Activated naive CD4-positive, alpha-beta T cell treated with Interleukin-2 at 50 U/mL for 16 hours (primary cell): ENCODE measurements at regions not wholly inside any gene's neighbourhood (a gene's known extent, or its start where the extent isn't known, plus 50 kb on each side); places are given as distances from the start of the nearest gene placed in this dataset.
"Not testable (repeated sequence)": the region's sequence is repeated elsewhere in the genome, so short reads cannot be mapped to it uniquely, and the experiment has no call there.

Experiments used
- DNase-seq: peaks from one replicate; pipeline ENCODE4 v3.0.0-alpha.2; 2020

DNA sequence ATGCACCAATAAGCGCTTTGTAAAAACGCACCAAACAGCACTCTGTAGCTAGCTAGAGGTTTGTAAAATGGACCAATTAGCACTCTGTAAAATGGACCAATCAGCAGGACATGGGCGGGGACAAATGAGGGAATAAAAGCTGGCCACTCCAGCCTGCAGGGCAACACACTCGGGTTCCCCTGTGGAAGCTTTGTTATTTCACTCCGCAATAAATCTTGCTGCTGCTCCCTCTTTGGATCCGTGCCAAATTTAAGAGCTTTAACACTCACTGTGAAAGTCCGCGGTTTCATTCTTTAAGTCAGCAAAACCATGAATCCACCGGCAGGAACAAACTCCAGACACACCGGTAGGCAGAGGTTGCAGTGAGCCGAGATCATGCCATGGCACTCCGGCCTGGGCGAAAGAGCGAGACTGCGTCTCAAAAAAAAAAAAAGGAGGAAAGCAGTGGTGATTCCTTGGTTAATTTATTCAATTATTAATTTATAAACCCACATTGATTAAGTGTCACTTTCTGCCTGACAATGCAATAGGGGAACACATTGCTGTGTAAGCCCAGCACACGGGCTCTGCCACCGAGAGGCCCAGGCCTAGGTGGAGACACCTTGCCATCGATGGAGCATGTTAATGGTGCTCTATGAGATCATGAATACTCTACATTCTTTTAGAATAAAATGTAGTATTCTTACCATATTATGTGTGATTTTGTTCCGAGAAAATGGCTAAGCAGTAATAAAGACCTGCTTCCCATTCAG lies 687.6 kb upstream of the HS6ST1 start:
- no peak for DNase-seq

DNA sequence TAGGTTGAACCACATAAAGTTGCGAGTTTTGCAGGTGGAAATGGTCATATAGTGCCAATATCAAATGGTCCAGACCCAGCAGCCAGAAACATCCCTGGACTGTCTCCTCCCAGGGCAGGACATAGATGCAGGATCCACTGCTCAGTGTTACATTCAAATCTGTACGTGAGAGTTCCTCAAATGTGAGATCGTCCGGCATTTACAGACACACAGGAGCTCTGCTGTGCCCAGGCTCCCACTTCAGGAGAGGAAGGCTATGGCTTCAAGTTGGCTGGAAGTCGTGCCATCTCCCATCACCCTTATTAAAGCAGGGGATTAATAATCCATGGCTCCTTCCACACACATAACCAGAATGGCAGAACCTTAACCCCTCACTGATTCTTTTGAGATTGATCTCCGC lies 688.2 kb upstream of the HS6ST1 start:
- DNase-seq = no peak

DNA sequence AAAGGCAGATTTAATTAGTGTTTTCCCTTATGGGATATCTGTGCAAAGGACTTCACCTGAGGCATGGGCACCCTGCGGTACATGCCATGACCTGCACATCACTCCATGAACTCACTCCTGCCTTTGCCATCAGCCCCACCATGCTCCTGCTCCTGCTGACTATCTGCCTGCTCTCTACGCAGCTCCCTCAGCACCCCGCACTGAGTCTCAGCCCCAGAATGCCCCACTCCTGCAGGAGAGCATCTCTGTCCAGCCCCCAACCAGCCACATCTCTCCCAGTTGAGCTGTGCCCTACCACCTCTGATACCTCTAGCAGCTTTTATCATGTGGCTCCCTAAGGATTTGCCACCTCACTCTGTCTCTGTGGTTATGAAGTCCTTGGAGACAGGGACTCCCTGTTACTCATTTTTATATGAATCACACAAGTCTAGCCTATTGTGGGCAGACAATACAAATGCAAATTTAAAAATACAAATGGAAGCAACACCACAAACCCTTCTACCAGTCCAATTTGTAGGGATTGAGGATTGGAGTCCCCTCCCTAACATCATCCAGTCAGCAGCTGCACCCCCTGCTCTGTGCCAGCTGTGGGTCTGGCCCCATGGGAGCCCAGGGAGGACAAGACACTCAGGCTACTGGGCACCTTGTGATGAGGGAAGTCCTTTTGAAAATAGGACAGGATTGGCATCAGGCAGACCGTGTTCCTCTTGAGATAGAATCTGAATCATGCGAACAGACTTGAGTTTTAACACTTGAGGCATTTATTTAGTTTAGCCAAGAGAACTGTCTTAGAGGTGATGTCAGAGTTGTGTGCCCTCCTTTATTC lies 689.6 kb upstream of the HS6ST1 start:
- no peak for DNase-seq

DNA sequence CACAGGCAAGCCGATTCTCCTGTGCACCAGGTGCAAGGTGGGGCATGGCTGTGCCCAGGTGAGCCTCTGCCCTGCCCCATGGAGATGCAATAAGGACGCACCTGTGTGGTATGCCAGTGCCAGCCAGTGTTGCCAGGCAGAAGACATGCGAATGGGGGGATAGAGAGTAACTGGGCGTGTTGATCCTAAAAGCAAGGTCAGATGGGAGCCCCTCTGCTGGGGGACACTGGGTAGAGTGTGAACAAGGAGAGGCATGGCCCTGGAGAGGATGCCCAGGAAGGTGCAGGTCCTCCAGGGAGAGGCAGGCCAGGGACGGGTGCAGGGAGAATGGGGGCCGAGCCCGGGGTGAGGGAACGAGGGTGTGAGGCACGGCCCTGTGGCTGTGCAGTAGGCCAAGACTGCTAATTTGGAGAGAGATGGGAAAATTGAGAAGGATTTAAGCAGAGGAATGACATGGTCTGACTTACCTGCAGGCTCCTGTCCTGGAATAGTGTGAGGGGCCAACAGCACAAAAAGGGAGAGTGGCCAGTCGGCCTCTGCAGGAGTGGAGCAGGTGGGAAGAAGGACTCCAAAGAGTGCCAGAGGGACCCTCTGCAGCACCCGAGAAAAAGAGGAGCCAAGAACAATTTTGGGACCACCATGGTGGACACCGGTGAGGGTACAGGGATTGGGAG lies 690.4 kb upstream of the HS6ST1 start:
- DNase-seq = no peak

DNA sequence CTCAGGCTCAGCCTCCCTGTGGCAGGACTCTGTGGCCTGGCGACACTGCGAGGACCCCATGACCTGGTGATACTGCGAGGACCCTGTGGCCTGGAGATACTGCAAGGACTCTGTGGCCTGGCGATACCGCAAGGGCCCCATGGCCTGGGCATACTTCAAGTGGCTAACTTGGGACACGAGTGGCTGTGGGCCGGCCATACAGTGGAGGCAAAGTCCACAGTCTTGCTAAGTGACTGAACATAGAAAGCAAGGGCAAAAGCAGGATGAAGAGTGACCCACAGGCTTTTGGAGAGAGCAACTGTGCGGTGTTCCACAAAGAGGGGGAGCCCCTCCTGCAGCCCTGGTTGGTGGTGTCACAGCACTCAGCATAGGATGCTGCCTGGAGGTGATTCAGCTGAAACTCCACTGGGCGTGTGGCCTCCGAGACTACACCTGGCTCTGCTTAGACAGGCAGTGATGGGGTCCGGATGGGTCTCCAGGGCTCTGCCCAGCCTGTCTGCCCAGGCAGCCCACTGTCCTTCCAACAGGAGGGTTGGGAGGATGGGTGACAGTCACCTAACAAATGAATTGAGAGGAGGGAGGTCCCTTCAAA lies 691.0 kb upstream of the HS6ST1 start:
- no peak for DNase-seq

DNA sequence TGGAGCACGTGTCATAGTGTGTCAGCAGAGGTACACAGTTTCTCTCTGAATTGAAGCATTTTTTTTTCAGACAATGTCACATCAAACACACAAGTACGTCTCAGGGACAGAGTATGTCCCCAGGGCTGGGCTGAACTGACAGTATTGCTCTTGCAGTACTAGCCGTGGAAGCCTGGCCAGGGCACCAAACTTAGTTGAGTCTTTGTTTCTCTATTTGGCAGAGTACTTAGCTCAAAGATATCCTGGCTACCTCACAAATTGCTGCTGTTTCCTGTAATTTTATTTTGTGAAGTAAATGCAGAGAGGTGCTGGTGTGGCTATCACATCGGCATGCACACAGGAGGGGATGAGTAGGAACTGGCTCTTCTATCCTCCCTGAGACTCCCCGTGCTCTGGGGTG lies 691.6 kb upstream of the HS6ST1 start:
- DNase-seq = no peak

DNA sequence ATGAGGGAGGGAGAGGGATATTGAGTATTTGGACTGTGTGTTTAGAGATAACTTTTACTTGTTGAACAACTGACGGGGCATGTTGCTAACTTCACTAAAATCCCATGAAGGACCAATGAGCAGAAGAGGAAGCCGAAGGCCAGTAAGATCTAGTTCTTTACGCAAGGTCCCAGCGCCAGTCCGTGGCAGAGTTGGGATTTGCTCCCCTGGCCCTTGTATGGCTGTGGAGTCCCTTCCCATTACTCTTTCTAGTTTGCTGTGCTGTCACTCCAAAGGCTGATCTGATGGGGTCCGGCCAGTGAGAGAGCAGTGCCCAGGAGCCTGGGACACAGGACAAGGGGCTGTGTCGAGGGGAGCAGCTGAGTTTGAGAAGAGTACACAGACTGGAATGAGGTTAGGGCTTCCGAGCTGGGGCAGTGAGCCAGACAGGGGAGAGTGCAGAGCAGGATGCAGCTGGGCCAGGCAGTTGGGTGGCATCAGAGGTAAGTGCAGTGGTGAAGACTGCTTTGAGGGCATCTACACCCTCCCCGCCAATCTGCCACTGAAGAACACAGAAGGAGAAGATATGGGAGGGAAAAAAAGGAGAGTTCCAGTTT lies 692.9 kb upstream of the HS6ST1 start:
- DNase-seq = no peak

DNA sequence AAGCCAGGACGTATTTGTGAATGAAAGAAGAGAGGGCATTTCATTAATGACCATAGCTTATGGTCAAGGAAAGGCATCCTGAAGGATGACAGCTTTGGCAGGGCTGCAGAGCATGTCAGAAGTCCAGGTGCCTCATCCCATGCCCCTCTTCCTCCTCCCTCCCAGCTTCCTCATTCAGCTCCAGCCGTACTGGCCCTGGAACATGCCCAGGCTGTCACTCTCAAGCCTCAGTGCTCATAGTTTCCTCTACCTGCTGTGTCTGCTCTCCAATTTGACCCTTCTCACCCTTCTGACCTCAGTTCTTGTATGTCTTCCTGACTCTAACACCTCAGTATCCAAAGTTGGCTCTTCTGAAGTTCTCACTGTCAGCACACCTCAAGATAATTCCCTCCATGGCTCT lies 695.8 kb upstream of the HS6ST1 start:
- DNase-seq = no peak

DNA sequence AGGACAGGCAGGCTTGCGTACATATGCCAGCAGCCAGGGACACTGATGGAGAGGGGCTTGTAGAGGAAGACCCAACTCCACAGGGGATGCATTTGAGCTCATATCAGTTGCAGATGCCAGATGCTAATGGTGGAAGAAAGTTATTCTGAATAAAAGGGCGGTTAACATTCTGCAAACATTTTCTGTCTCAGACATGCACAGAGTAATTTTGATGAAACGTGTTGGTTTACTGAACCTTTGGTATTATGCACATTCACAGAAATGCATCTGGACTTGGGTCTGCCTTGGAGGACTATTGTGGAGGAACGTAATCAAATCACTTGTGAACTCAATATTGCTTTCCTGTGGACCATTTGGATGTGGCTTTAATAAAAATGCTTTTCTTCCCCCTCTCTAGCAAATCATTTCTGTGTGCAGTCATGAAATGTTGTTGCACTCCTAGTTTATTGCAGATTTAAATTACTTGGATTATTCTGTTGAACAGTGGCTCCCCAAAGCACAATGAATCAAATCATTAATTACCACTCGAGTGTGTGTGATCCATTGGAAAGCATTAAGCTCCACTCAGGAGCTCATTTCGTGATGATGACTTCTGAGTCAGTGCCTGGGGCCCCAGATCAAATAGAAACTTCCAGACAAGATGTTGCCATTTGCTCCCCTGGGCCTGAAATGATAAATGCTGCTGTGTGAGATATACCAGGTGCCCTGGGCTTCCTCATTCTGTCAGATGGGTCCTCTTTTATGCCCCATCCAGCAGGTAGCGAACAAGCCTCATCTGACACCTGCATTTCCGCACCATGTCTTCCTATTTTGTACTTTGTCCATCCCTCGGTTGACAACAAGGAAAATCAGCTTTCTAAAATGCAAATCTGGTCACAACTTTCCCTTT lies 697.0 kb upstream of the HS6ST1 start:
- no peak for DNase-seq

DNA sequence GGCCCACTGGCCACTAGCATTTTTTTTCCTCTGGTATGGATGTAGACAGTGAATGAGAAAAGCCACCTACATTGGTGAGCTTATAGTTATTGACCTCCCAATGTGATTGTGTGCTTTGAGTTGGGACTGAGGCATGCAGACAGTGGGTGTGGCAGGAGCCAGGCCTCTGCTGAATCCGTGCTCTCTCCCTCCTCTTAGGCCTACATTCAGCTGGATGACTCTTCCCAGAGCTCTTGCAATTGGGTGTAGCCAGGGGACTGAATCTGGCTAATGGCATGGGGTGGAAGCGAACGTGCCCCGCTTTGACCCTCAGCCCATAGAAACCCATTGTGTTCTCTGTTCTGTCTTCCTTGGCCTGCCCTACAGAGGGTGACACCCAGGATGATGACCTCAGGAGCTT lies 698.3 kb upstream of the HS6ST1 start:
- DNase-seq = no peak

DNA sequence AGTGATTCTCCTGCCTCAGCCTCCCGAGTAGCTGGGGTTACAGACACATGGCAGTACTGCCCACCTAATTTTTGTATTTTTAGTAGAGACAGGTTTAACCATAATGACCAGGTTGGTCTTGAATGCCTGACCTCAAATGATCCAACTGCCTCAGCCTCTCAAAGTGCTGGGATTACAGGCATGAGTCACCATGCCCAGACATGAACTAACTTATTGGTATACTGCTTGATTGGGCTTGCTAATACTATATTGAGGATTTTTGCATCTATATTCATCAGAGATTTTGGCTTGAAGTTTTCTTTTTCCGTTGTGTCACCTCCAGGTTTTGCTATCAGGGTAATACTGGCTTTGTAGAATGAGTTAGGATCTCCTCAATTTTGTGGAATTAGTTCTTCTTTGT lies 706.1 kb upstream of the HS6ST1 start:
- DNase-seq = no peak

DNA sequence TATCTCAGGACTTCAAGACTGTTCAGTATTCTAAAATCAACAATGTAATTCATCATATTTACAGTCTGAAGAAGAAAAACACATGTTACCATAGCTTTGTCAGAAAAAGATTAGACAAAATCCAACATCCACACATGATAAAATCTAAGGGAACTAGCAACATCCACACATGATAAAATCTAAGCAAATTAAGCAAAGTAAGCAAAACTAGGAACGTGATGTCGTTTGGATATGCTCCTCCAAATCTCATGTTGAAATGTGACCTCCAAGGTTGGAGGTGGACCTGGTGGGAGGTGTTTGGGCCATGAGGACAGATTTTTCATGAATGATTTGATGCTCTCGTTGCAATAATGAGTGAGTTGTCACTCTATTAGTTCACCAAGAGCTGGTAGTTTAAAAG lies 717.3 kb upstream of the HS6ST1 start:
- DNase-seq = no peak

DNA sequence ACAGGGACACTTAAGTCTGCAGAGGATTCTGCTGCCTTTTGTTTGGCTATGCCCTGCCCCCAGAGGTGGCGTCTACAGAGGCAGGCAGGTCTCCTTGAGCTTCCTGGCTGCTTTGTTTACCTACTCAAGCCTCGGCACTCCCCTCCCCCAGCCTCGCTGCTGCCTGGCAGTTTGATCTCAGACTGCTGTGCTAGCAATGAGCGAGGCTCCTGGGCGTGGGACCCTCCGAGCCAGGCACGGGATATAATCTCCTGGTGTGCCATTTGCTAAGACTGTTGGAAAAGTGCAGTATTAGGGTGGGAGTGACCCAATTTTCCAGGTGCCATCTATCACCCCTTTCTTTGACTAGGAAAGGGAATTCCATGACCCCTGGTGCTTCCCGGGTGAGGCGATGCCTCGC lies 725.0 kb upstream of the HS6ST1 start:
- DNase-seq = not testable (repeated sequence)

DNA sequence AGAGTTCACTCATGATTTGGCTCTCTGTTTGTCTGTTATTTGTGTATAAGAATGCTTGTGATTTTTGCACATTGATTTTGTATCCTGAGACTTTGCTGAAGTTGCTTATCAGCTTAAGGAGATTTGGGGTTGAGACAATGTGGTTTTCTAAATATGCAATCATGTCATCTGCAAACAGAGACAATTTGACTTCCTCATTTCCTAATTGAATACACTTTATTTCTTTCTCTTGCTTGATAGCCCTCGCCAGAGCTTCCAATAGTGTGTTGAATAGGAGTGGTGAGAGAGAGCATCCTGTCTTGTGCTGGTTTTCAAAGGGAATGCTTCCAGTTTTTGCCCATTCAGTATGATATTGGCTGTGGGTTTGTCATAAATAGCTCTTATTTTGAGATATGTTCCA lies 727.8 kb upstream of the HS6ST1 start:
- not testable (repeated sequence) for DNase-seq

DNA sequence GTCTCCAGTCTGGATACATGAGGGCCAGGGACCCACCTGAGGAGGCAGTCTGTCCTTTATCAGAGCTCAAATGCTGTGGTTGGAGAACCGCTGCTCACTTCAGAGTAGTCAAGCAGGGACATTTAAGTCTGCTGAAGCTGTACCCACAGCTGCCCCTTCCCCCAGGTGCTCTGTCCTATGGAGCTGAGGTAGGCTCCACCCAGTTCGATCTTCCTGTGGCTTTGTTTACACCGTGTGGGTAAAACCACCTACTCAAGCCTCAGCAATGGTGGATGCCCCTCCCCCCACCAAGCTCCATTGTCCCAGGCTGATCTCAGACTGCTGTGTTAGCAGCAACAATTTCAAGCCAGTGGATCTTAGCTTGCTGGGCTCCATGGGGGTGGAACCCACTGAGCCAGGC lies 731.4 kb upstream of the HS6ST1 start:
- no peak for DNase-seq

DNA sequence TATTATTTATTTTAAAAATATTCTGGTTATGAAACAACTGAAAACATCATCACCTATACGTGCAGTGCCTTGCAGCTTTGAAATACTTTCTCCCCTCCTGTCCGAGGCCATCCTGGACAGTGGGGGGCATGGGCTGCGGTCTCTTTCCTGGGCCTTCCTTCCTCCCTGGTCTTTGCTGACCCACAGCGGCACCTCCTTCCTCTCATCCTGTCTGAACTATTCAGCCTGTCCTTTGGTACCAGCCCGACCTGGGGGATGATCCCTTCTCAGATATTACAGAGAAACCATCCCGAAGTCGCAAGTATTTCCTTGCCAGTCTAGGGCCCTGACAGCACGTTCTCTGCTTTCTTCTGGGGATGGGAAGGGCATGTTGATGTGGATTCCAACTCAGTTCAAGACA lies 736.6 kb upstream of the HS6ST1 start:
- DNase-seq = no peak

DNA sequence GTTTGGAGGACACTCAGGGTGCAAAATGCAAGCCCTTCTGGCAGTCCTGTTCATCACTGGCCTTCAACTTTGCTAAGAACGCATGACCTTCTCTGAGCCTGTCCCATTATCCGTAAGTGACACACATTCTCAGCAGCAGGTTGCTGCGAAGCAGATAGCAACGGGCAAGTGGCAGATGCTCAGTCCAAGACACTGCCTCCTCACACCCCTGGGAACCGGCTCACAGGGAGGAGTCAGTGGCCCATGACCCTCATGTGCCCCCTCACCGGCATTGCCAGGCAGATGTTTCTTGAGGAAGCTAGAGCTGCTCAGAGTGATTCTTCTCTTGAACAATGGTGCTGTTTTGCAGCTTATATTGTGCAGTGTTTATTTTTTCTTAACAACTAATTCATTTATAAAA lies 737.2 kb upstream of the HS6ST1 start:
- no peak for DNase-seq

DNA sequence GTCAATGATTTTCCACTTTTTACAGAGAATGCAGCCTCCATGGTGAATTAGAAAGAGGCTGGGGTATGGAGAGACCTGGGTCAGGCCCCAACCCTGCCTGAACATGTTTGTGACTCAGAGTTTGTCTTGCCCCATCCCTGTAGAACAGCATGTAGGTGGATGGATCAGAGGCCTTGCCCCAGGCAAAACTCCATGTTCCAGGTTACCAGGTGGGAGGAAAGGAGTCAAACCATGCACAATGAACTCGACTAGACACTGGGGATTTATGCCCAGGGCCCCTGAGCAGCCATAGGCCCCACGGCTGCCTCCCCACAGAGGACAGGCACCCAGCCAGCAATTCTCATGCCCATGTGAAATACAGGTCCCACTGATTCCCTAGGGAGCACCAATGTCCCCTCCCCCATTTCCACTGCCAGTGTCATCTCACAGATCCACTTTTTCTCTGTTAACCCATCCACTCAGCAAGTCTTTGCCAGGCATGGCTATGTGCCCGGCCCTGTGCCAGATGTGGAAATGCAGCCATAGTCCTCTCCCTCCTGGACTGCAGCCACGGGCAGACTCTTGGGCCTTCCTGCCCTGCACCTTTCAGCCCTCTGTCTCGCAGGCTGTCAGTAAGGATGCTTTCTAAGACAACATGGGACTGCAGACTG lies 737.8 kb upstream of the HS6ST1 start:
- DNase-seq = no peak

DNA sequence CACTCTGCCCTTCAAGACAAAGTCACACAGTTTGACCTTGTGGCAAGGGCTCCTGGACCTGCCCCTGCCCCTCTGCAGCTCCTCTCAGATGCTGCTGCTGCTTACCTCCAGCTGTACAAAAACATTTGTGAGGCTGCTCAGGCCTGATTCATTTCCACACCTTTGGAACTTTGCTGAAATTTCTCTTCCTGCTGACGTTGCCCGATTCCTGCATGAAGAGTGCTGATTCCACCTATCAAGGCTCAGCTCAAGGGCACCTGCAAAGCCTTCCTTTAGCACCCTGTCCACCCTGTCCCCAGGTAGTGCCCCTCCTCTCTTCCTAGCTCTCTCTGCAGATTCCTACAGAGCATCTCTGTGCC lies 738.3 kb upstream of the HS6ST1 start:
- no peak for DNase-seq

DNA sequence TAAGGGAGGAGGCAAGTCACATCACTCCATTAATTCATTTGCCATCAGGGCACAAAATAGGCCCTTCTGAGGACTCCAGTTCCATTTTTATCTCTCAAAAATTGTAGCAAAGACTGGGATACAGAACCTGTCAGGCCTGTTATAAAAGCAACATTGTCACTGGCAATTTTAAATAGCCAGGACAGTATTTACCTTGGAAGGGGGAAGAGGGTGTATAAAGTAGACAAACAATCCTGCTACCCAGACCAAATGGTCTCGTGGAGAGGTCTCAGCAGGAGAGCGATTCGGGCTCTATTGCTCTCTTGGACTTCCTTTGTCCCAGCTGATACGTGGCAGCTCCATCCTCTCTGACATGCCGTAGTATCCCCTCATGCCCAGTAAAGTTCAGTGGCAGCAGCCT lies 740.3 kb upstream of the HS6ST1 start:
- DNase-seq = no peak

DNA sequence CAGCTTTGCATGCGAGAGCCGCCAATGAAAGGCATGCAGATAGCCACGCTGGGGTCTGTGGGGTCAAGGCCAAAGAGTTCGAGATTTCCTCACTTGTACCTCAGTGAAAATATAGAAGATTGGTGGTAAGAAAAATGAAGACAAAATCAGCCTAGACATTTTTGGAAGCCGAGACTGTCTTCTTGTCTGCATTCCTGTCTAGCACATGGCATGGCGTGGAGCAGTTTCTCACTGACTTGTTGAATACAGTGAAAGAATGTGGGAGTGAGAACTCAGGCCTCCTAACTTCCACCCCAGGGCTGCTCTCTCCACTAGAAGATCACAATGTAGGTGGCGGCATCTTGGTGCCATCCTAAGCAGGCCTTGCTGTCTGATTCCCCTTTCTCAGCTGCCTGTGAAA lies 740.8 kb upstream of the HS6ST1 start:
- no peak for DNase-seq
